HG02610 (cell line): ENCODE measurements at regions not wholly inside any gene's neighbourhood (a gene's known extent, or its start where the extent isn't known, plus 50 kb on each side); places are given as distances from the start of the nearest gene placed in this dataset.
"Not testable (repeated sequence)": the region's sequence is repeated elsewhere in the genome, so short reads cannot be mapped to it uniquely, and the experiment has no call there.

Experiments
- ATAC-seq: cut with Tn5 transposase; IDR thresholded peaks from one replicate; pipeline ENCODE4 v1.9.1; 2021; ENCODE audit warnings: mild to moderate bottlenecking, moderate library complexity; ENCODE audit not compliant: unreplicated experiment

GRCh38 chr13:34719060-34719875 lies 222.8 kb upstream of the NBEA start:
- ATAC-seq = no peak

GRCh38 chr13:34720618-34721017 lies 221.5 kb upstream of the NBEA start:
- ATAC-seq = no peak

- ATAC-seq = no peak
Observed at GRCh38 chr13:34721631-34722595, 220.2 kb upstream of the NBEA start.

- ATAC-seq = no peak
Observed at GRCh38 chr13:34722922-34723321, 219.1 kb upstream of the NBEA start.

- no peak for ATAC-seq
Observed at GRCh38 chr13:34730961-34731360, 211.1 kb upstream of the NBEA start.

- no peak for ATAC-seq
Observed at GRCh38 chr13:34731486-34731885, 210.6 kb upstream of the NBEA start.

- no peak for ATAC-seq
Observed at GRCh38 chr13:34733721-34734120, 208.3 kb upstream of the NBEA start.

- ATAC-seq = no peak
Observed at GRCh38 chr13:34734932-34735331, 207.1 kb upstream of the NBEA start.

- no peak for ATAC-seq
Observed at GRCh38 chr13:34738254-34738992, 203.6 kb upstream of the NBEA start.

- not testable (repeated sequence) for ATAC-seq
Observed at GRCh38 chr13:34747056-34747455, 195.0 kb upstream of the NBEA start.

- ATAC-seq = no peak
Observed at GRCh38 chr13:34747507-34747906, 194.6 kb upstream of the NBEA start.

- ATAC-seq = no peak
Observed at GRCh38 chr13:34748073-34748472, 194.0 kb upstream of the NBEA start.

- no peak for ATAC-seq
Observed at GRCh38 chr13:34748596-34748995, 193.5 kb upstream of the NBEA start.

- no peak for ATAC-seq
Observed at GRCh38 chr13:34749046-34749445, 193.0 kb upstream of the NBEA start.

GRCh38 chr13:34750078-34750931 lies 191.8 kb upstream of the NBEA start:
- peak; percentile 59 for ATAC-seq

GRCh38 chr13:34751044-34751443 lies 191.0 kb upstream of the NBEA start:
- ATAC-seq = peak; percentile 42

- ATAC-seq = peak; percentile 52
Observed at GRCh38 chr13:34751492-34751891, 190.6 kb upstream of the NBEA start.

GRCh38 chr13:34752283-34752960 lies 189.6 kb upstream of the NBEA start:
- no peak for ATAC-seq

- no peak for ATAC-seq
Observed at GRCh38 chr13:34756136-34756535, 185.9 kb upstream of the NBEA start.

- no peak for ATAC-seq
Observed at GRCh38 chr13:34756572-34756971, 185.5 kb upstream of the NBEA start.
